GM12891 (cell line): ENCODE measurements at regions not wholly inside any gene's neighbourhood (a gene's known extent, or its start where the extent isn't known, plus 50 kb on each side); places are given as distances from the start of the nearest gene placed in this dataset.

Source experiments
- PAX5 ChIP-seq: IDR thresholded peaks from 2 replicates; pipeline ENCODE4 v1.6.1; 2011; ENCODE audit warnings: low read length, moderate library complexity, mild to moderate bottlenecking; ENCODE audit not compliant: insufficient read depth, severe bottlenecking
- POLR2A ChIP-seq: IDR thresholded peaks from 2 replicates; pipeline ENCODE4 v1.6.1; 2011; ENCODE audit warnings: low read depth, low read length, control low read depth
- POLR2AphosphoS5 ChIP-seq: IDR thresholded peaks from 2 replicates; pipeline ENCODE4 v1.6.1; 2011; ENCODE audit warnings: low read depth, low read length, control low read depth
- POU2F2 ChIP-seq: IDR thresholded peaks from 2 replicates; pipeline ENCODE4 v1.6.1; 2011; ENCODE audit warnings: low read depth, mild to moderate bottlenecking, control low read depth, low read length, moderate library complexity
- TAF1 ChIP-seq: IDR thresholded peaks from 2 replicates; pipeline ENCODE4 v1.6.1; 2011; ENCODE audit warnings: low read depth, low read length, control low read depth

GRCh38 chrX:137926090-137926489 is 360.2 kb downstream of the ZIC3 start:
- no peak for TF ChIP-seq POLR2AphosphoS5
- no peak for TF ChIP-seq TAF1
- no peak for TF ChIP-seq POLR2A
- no peak for TF ChIP-seq POU2F2
- no peak for TF ChIP-seq PAX5
